GM23248 (cell line): ENCODE measurements at regions not wholly inside any gene's neighbourhood (a gene's known extent, or its start where the extent isn't known, plus 50 kb on each side); places are given as distances from the start of the nearest gene placed in this dataset.

Experiments
- EZH2 ChIP-seq: fragments of 200-600 bp; sonication (generic); IDR thresholded peaks from 2 replicates; pipeline ENCODE4 v1.6.1; 2018; ENCODE audit warnings: antibody characterized with exemption, mild to moderate bottlenecking; ENCODE audit not compliant: insufficient read depth, poor library complexity, severe bottlenecking
- EZH2phosphoT487 ChIP-seq: fragments of 200-600 bp; sonication (generic); IDR thresholded peaks from 2 replicates; pipeline ENCODE4 v1.6.1; 2018; ENCODE audit warnings: antibody characterized with exemption, moderate library complexity, mild to moderate bottlenecking, low read depth; ENCODE audit not compliant: insufficient read depth

DNA sequence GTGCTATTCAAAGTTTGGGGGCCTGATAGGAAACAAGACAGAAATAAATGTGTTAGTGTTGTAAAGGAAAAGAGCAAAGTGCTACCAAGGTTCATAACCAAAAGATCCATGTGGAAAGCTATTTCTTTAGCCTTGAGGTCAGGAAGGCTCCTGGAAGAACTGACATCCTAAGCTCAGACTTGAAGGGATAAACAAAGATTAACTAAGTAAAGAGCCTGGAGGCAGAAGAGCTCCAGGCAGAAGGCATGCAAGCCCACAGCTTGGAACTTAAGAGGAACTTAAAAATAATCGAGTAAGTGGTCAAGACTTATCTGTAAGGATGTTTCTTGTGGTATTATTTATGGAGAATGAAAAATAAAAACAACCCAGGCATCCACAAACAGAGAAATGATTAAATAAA is 245.0 kb upstream of the MGAT5 start:
- TF ChIP-seq EZH2 (no peak), EZH2phosphoT487 (no peak)
